ENCODE measurements at regions not wholly inside any gene's neighbourhood (a gene's known extent, or its start where the extent isn't known, plus 50 kb on each side); places are given as distances from the start of the nearest gene placed in this dataset.

- Histone ChIP-seq H3K27ac (ENCODE audit: insufficient read depth, low read depth, low read length) (no peak overlapping the region), H3K4me2 (ENCODE audit: insufficient read depth, low read length) (no peak overlapping the region), H3K4me1 (ENCODE audit: control insufficient read depth, extremely low read depth, insufficient read depth, low read length) (no peaks in the 10 kb centered on the region), H3K9me1 (replicated peaks; ENCODE audit: control insufficient read depth, extremely low read depth, insufficient read depth, low read length) (no peaks in the 10 kb centered on the region), H3K36me3 (ENCODE audit: control insufficient read depth in 2 of 2, extremely low read depth in 1 of 2, insufficient read depth in 2 of 2, low read length in 2 of 2) (no peaks in the 10 kb centered on the region), H3K4me3 (replicated peaks in 1 of 3; ENCODE audit: insufficient read depth in 1 of 3, low read depth in 1 of 3, low read length in 3 of 3) (no peak overlapping the region), H3K79me2 (ENCODE audit: control insufficient read depth, insufficient read depth, low read length) (no peaks in the 10 kb centered on the region), H3K9me3 (replicated peaks; ENCODE audit: control insufficient read depth, insufficient read depth, low read length) (peaks cover 1% of the 10 kb centered on the region), H3K9ac (replicated peaks; ENCODE audit: extremely low read depth, insufficient read depth, low read length) (no peak overlapping the region), H2AFZ (ENCODE audit: low read depth, low read length) (no peak overlapping the region), H3K27me3 (ENCODE audit: control insufficient read depth in 2 of 2, insufficient read depth in 2 of 2, low read length in 2 of 2) (no peaks in the 10 kb centered on the region), H4K20me1 (replicated peaks; ENCODE audit: control insufficient read depth, extremely low read depth, insufficient read depth, low read length) (no peaks in the 10 kb centered on the region)
- TF ChIP-seq MYC (IDR thresholded peaks at IDR 0.05; ENCODE audit: low read depth, low read length): no peak
- TF ChIP-seq MAX (IDR thresholded peaks at IDR 0.05; ENCODE audit: insufficient read depth, insufficient read length): no peak
- TF ChIP-seq GATA2 (IDR thresholded peaks at IDR 0.05; ENCODE audit: insufficient read depth, insufficient read length, low read depth, low read length): no peak
- no peak for TF ChIP-seq JUN (IDR thresholded peaks at IDR 0.05; ENCODE audit: borderline replicate concordance, insufficient read depth, insufficient read length, low read depth)
- no peak for TF ChIP-seq FOS (IDR thresholded peaks at IDR 0.05; ENCODE audit: borderline replicate concordance, insufficient read depth, low read length)
- no peak for TF ChIP-seq EZH2 (IDR thresholded peaks at IDR 0.05; ENCODE audit: borderline replicate concordance, low read depth, low read length, severe bottlenecking)
- TF ChIP-seq POLR2AphosphoS5 (IDR thresholded peaks at IDR 0.05; ENCODE audit: insufficient read depth, low read depth, low read length): no peak
- no peak for TF ChIP-seq CTCF (IDR thresholded peaks at IDR 0.05; ENCODE audit: extremely low read depth in 1 of 2, insufficient read depth in 1 of 2, low read depth in 1 of 2, low read length in 2 of 2)
- no peak for TF ChIP-seq POLR2A (IDR thresholded peaks at IDR 0.05; ENCODE audit: low read depth, low read length)
- BruUV-seq (replicated peaks): no TSS peak
- intact Hi-C loops (cut with micrococcal nuclease) (no loop called here), dilution Hi-C loops (cut with MboI; ENCODE audit: extremely low pct_ligation_motif_present, low sequenced_read_pairs) (no loop called here)
- ChIA-PET CTCF (no interaction called here), POLR2A (no interaction called here)
- FAIRE-seq (no peak), DNase-seq (ENCODE audit: low read depth, low spot score) (no peak)
Measured at GRCh38 chr5:27962198-27962597, 923.8 kb upstream of the CDH9 start.

Measured in endothelial cell of umbilical vein (primary cell).